Type B pancreatic cell (in vitro differentiated cells): ENCODE measurements at regions not wholly inside any gene's neighbourhood (a gene's known extent, or its start where the extent isn't known, plus 50 kb on each side); places are given as distances from the start of the nearest gene placed in this dataset.

Experiments used
- DNase-seq: peaks from one replicate; pipeline ENCODE4 v3.0.0; 2021; ENCODE audit warnings: mixed read lengths; ENCODE audit not compliant: unreplicated experiment; ENCODE audit errors: extremely low spot score
- H3K27ac Mint-ChIP-seq: 2 replicates; pipeline ENCODE4 v1.8.0; 2021; ENCODE audit warnings: mild to moderate bottlenecking, mixed read lengths
- H3K27me3 Mint-ChIP-seq: 2 replicates; pipeline ENCODE4 v1.8.0; 2021; ENCODE audit warnings: mixed read lengths
- H3K36me3 Mint-ChIP-seq: 2 replicates; pipeline ENCODE4 v1.8.0; 2021; ENCODE audit warnings: mixed read lengths
- H3K4me1 Mint-ChIP-seq: one replicate; pipeline ENCODE4 v1.8.0; 2021; ENCODE audit warnings: mixed read lengths; ENCODE audit not compliant: unreplicated experiment
- H3K4me3 Mint-ChIP-seq: 2 replicates; pipeline ENCODE4 v1.8.0; 2021; ENCODE audit warnings: mild to moderate bottlenecking, mixed read lengths
- H3K9me3 Mint-ChIP-seq: 2 replicates; pipeline ENCODE4 v1.8.0; 2021; ENCODE audit warnings: mixed read lengths
- CTCF ChIP-seq: fragments of 200-600 bp; sonication (generic); conservative IDR thresholded peaks from 2 replicates; pipeline ENCODE4 v1.5.0; 2021; ENCODE audit warnings: antibody characterized with exemption, mild to moderate bottlenecking

DNA sequence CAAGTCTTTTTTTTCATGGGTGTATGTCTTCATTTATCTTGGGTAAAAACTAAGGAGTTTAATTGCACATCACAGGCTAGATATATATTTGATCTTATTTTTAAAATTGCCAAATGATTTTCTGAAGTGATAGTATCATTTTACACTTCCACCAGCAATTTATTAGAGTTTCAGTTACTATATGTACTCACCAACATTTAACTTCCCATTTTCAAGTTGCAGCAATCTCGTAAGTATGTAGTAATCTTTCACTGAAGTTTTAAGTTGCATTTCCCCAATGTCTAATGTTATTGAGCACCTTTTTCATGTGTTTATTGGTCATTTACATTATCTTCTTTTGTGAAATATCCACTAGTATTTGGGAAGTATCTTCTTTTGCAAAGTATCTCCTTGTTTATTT is 277.4 kb upstream of the CNR1 start:
- Mint-ChIP-seq H3K9me3 (no peaks in the 10 kb centered on the region), H3K36me3 (no peaks in the 10 kb centered on the region), H3K4me1 (no peaks in the 10 kb centered on the region), H3K27me3 (no peaks in the 10 kb centered on the region), H3K27ac (no peak overlapping the region), H3K4me3 (no peak overlapping the region)
- TF ChIP-seq CTCF: no peak
- DNase-seq: no peak

GRCh38 chr6:88442737-88443136 is 276.6 kb upstream of the CNR1 start:
- no peaks in the 10 kb centered on the region for H3K27me3 Mint-ChIP-seq
- H3K9me3 Mint-ChIP-seq: no peaks in the 10 kb centered on the region
- H3K4me3 Mint-ChIP-seq: no peak overlapping the region
- no peak for DNase-seq
- no peaks in the 10 kb centered on the region for H3K36me3 Mint-ChIP-seq
- H3K4me1 Mint-ChIP-seq: no peaks in the 10 kb centered on the region
- TF ChIP-seq CTCF: no peak
- H3K27ac Mint-ChIP-seq: no peak overlapping the region

- TF ChIP-seq CTCF: no peak
- H3K4me1 Mint-ChIP-seq: no peaks in the 10 kb centered on the region
- no peak overlapping the region for H3K4me3 Mint-ChIP-seq
- no peak for DNase-seq
- no peak overlapping the region for H3K27ac Mint-ChIP-seq
- H3K36me3 Mint-ChIP-seq: no peaks in the 10 kb centered on the region
- no peaks in the 10 kb centered on the region for H3K9me3 Mint-ChIP-seq
- H3K27me3 Mint-ChIP-seq: no peaks in the 10 kb centered on the region
These were observed 275.2 kb upstream of the CNR1 start for GRCh38 chr6:88441346-88441745.

DNA sequence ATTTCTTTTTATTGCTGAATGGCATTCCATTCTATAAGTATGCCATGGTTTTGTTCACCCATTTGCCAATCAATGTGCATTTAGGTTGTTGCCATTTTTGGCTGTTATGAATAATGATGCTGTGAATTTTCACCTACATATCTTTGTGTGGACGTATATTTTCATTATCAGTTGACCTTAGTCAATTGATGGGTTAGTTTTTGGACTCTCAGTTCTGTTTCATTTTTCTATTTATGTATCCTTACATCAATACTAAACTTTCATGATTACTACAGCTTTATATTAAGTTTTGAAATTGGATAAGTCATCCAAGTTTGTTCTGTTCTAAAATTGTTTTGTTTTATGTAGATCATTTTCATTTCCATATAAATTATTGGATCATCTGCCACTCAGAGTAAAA is 261.9 kb upstream of the CNR1 start:
- no peak overlapping the region for H3K4me3 Mint-ChIP-seq
- H3K4me1 Mint-ChIP-seq: no peaks in the 10 kb centered on the region
- no peak for DNase-seq
- H3K27ac Mint-ChIP-seq: no peak overlapping the region
- no peaks in the 10 kb centered on the region for H3K9me3 Mint-ChIP-seq
- H3K36me3 Mint-ChIP-seq: no peaks in the 10 kb centered on the region
- H3K27me3 Mint-ChIP-seq: peaks cover 5% of the 10 kb centered on the region
- TF ChIP-seq CTCF: no peak

DNA sequence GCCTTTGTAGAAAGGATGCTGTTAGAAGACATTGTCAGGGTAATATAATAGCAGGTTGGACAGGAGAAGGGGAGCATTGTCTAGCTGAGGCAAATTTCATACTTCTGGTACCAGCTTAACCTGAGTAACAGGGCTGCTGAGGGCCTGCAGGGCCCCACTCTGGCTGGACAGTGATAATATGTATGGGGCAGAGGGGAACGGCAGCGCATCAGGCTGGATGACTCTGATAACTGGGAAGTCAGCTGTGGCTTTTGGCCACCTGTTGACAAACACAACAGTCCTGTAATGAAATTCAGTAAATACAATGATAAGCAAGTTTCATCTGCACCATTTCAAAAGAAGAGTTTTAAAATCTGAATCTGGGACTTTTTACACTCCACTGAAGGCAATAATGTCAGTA is 259.9 kb upstream of the CNR1 start:
- peaks cover 5% of the 10 kb centered on the region for H3K27me3 Mint-ChIP-seq
- no peak overlapping the region for H3K27ac Mint-ChIP-seq

More for the DNA sequence above, 259.9 kb upstream of the CNR1 start:
- H3K36me3 Mint-ChIP-seq: no peaks in the 10 kb centered on the region
- DNase-seq: no peak
- no peak overlapping the region for H3K4me3 Mint-ChIP-seq
- no peaks in the 10 kb centered on the region for H3K4me1 Mint-ChIP-seq
- no peaks in the 10 kb centered on the region for H3K9me3 Mint-ChIP-seq
- no peak for TF ChIP-seq CTCF
